Islet precursor cell (in vitro differentiated cells): ENCODE measurements at regions not wholly inside any gene's neighbourhood (a gene's known extent, or its start where the extent isn't known, plus 50 kb on each side); places are given as distances from the start of the nearest gene placed in this dataset.

ENCODE experiments used
- DNase-seq: peaks from one replicate; pipeline ENCODE4 v3.0.0-alpha.2; 2018

GRCh38 chr5:96014395-96014794 lies 52.7 kb upstream of the ELL2 start:
- no peak for DNase-seq

DNA sequence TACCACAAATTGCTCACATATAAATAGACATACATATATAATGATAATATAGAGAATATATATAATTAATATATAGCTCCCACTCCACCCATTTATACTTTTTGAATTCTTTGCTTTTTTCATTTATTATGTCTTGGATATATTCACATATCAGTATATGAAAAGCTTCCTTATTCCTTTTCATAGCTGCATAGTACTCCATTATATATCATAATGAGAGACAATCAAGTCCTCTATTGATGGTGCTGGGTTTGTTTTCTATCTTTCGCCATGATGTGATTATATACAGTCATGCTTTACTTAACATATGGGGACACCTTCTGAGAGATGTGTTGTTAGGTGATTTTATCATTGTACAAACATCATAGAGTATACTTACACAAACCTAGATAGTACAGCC lies 51.6 kb upstream of the ELL2 start:
- DNase-seq = no peak

- no peak for DNase-seq
Observed at GRCh38 chr5:96012399-96012798, 50.7 kb upstream of the ELL2 start.
